Stimulated activated CD8-positive, alpha-beta memory T cell treated with anti-CD3 and anti-CD28 coated beads, Interleukin-15, amount 100 ng/mL, for 1 hour (primary cell): ENCODE measurements at regions not wholly inside any gene's neighbourhood (a gene's known extent, or its start where the extent isn't known, plus 50 kb on each side); places are given as distances from the start of the nearest gene placed in this dataset.
"Not testable (repeated sequence)": the region's sequence is repeated elsewhere in the genome, so short reads cannot be mapped to it uniquely, and the experiment has no call there.

Experiments used
- DNase-seq: peaks from one replicate; pipeline ENCODE4 v3.0.0-alpha.2; 2020; ENCODE audit warnings: low read depth

DNA sequence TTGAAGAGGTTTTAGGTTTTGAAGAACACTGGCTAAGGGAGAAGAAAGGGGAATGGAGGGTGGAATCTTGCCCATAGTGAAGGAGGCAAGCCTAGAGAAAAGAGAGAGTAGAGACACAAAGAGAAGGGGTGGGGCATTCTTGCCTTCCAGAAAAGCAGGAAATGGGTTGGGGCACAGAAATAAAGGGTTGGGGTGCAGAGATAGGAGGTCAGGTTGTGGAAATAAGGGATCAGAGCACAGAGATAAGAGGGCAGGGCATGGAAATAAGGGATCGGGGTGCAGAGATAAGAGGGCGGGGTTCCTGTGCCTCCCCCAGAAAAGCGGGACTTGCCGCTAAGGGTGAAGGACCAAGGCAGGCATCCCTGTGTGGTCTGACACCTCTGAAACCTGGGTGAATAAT lies 69.9 kb downstream of the ALG1L2 start:
- not testable (repeated sequence) for DNase-seq

DNA sequence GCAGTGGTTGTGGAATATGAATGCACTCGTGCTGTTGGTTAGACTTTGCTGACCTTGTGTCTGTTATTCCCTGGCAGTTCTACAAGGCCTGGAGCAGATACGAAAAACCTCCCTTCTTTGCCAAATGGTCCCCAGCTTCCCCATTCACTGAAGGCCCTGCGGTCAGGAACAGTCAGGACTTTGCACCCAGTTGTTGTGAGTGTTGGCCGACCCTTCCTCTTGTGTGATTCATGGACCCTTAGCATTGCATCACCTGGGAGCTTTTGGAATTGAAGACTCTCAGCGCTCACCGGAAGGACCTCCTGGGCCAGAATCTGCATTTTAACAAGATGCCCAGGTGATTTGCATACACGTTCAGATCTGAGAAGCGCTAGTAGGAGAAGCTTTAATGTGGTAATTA lies 71.6 kb downstream of the ALG1L2 start:
- not testable (repeated sequence) for DNase-seq

DNA sequence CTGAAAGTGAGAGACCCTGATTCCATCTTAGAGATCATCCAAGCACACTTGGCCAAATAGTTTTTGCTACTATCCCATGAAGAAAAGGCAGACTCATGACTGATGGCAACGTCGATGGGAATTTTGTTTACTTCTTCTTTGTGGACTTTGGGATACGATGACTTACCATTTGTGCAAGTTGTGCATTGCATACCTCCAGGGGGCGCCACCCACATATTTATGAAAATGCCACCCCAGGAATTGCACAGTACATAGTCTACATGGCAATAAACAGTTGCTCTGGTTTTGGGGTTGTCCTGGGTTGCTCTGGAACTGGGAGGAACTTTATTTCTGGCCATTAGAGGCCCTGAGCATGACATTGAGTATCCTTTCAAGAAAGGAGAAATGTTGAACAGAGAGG lies 73.8 kb downstream of the ALG1L2 start:
- not testable (repeated sequence) for DNase-seq

DNA sequence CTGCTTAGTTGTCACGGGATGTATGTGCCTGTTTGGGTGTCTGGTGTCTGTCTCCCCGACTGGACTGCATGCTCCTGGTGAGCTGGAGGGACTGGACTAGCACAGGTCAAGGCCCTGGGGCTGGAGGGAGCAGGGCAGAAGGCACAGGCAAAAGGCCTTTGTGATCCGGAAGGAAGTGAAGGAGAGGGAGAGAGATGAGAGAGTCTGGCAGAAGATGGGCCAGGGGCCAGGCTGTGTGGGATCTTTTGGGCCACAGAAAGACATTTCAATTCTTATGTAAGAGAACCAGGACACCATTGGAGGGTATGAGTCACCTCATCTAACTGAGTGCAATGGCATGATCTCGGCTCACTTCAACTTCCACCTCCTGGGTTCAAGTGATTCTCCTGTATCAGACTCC lies 85.2 kb downstream of the ALG1L2 start:
- DNase-seq, result not testable (repeated sequence)

DNA sequence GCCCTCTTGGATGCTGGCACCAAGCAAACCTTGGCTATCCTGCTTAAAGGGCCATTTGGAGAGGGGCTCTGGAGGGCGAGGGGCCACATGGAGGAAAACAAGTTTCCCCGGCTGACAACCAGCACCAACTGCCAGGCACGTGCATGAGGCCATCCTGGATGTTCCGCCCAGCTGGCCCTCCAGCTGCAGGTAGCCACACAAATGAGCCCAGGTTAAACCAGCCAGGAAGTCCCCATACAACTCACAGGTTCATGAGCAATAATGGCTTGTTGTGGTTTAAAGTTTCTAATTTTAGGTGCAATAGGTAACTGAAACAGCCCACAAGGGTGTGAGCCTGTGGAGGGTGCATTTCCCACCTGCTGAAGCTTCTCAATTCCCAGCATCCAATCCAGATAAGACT lies 93.6 kb downstream of the ALG1L2 start:
- not testable (repeated sequence) for DNase-seq

DNA sequence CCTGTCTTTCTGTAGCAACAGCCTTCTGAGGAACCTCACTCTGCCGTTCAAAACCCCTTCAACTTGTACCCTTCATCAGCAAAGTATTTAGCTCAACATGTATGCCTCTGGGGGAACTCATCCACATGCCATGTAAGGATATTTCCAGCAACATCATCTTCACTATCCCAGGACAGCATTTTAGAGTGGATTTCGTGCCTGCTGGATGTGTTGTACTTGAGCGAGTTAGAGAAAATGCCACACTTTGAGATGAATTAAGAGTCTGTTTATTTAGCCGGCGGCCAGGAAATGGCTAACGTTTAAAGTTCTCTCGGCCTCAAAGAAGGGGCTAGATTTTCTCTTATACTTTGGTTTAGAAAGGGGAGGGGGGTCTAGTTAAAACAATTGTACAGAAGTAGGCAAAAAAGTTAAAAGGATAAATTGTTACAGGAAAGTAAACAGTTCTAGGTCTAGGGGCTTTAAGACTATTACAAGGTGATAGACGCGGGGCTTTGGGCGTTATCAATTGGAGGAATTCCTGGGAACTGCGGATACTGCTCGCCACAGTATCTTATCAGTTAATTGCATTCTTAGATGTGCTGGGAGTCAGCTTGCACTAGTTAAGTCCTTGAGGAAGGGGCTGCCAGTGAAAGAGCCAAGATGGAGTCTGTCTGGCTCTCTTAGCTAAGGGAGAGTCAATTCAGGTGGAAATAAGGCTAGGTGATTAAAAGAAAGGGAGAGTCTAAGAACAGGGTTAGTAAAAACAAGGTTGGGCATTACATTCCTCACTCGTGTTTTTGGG lies 95.0 kb downstream of the ALG1L2 start:
- not testable (repeated sequence) for DNase-seq

DNA sequence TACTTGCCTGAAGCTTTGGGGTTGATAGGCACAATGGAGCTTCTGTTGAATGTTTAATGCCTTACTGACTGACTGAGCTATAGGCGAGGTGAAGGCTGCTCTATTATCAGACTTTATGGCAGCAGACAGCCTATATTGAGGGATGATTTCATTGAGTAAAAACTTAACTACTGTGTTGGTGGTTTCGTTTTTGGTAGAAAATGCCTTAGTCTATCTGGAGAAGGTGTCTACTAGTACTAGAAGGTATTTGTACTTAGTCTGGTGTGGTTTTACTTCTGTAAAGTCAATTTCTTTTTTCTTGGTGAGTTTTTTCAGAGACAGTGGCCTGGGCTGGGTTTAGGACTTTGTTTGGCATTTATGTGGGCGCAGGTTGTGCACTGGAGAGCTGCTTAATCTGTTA lies 97.2 kb downstream of the ALG1L2 start:
- DNase-seq, result not testable (repeated sequence)

DNA sequence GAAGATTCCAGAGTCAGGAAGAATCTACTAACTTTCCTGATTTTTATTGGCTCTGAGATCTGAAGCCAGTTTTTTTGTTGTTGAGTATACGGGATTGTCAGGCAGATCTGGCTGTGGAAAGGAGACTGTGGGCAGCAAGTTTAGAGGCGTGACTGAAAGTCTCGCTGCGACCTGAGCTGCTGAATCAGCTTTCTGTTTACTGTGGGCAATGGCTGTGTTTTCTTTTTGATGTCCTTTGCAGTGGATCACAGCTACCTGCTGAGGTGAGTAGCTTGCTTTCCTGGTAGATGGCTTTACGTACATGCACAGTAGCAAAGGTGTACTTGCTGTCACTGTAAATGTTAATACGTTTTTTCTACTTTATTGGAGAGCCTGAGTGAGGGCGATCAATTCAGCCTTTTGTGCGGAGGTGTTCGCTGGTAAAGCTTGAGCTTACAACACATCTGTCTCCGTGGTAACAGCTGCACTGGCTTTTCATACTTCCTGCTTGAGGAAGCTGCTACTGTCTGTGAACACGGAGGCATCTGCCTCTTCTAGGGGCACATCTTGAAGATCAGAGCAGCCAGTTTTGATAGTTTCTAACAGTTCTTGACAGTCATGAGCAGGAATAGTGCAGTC lies 97.8 kb downstream of the ALG1L2 start:
- peak; percentile 26 for DNase-seq

DNA sequence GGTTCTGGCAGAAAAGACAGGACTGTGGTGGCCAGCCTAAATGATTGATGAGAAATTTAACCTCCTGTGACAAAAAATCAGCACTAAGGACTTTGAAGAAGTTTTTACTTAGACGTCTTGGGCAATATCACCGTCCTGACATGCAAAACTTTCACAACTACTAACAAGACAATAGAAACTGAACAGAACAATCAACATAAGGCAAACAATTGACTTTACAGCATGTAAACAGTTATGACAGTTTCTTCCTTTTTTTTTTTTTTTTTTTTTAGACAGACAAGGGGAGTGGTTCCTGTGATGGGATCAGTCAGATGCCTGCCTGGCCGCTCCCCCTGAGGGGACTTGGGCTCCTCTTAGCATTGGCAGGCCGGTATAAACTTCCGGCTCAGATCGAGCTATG lies 100.8 kb downstream of the ALG1L2 start:
- DNase-seq, result not testable (repeated sequence)

DNA sequence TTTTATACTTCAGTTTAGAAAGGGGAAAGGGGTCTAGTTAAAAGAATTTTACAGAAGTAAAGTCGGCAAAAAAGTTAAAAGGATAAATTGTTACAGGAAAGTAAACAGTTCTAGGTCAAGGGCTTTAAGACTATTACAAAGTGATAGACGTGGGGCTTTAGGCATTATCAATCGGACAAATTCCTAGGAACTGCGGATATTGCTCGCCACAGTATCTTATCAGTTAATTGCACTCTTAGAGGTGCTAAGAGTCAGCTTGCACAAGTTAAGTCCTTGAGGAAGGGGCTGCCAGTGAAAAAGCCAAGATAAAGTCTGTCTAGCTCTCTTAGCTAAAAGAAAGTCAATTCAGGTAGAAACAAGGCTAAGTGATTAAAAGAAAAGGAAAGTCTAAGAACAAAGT lies 102.1 kb downstream of the ALG1L2 start:
- not testable (repeated sequence) for DNase-seq

DNA sequence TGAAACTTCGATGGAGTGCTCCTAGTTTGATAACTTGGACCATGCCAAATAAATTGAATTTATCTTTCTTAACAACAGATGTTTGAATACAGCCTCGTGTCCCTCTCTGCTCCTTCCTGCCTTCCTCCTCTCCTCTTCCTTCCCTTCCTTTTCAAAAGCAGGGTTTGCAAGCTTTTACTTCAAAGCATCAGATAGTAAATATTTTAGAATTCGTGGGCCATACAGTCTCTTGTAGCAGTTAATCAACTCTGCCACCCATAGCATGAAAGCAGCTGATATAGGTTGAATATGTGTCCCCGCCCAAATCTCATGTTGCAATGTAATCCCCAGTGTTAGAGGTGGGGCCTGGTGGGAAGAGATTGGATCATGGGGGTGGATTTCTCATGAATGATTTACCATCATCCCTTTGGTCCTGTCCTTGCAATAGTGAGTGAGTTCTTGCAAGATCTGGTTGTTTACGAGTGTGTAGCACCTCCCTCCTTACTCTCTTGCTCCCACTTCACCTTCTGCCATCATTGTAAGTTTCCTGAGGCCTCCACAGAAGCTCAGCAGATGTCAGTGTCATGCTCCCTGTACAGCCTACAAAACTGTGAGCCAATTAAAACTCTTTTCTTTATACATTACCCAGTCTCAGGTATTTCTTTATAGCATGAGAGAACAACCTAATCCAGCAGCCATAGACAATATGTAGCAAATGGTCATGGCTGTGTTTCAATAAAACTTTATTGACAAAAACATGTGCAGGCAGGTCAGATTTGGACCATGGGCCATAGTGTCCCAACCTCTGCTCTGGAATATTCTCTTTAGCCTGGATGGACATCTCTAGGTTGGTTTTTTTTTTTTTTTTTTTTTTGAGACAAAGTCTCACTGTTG lies 102.8 kb downstream of the ALG1L2 start:
- DNase-seq, result not testable (repeated sequence)

DNA sequence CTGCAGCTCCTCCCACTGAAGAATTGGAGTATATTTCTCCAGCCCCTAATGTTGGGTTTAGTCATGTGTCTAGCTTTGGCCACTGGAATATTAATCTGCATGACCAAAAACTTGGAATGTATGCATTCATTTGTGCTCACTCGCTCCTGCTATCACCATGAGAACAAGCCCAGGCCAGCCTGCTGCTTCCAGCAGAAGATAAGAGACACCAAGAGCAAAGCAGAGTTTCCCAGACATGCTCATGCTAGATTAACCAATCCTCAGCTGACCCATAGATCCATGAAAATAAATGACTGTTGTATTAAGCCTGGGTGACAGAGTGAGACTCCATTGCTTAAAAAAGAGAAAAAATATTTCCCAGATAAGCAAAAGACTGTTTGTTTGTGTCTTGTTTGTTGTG lies 119.6 kb downstream of the ALG1L2 start:
- DNase-seq, result not testable (repeated sequence)

DNA sequence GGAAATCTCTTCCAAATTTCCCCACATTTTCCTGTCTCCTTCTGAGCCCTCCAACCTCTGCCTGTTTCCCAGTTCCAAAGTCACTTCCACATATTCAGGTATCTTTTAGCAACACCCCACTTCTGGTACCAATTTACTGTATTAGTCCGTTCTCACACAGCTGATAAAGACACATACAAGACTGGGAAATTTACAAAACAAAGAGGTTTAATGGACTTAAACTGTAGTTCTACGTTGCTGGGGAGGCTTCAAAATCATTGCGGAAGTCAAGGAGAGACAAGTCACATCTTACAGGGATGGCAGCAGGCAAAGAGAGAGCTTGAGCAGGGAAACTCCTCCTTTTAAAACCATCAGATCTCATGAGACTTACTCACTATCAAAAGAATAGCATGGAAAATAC lies 122.0 kb downstream of the ALG1L2 start:
- DNase-seq, result not testable (repeated sequence)

DNA sequence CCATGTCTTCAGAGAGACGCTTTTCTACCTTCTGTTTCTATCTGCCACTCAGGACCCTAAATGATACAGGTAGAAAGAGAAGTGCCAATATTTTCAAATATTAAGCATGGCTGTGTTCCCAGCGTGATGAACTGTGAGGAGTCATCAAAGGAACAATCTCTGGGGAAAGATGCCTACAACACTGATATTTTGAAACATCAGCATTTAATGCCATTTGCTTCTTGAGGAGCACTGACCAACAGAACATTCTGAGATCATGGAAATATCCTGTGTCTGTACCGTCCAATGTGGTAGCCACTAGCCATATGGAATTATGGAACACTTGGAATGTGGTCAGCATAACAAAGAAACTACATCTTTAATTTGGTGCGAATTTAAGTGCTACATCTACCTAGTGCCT lies 117.9 kb upstream of the COL6A5 start:
- DNase-seq, result no peak

DNA sequence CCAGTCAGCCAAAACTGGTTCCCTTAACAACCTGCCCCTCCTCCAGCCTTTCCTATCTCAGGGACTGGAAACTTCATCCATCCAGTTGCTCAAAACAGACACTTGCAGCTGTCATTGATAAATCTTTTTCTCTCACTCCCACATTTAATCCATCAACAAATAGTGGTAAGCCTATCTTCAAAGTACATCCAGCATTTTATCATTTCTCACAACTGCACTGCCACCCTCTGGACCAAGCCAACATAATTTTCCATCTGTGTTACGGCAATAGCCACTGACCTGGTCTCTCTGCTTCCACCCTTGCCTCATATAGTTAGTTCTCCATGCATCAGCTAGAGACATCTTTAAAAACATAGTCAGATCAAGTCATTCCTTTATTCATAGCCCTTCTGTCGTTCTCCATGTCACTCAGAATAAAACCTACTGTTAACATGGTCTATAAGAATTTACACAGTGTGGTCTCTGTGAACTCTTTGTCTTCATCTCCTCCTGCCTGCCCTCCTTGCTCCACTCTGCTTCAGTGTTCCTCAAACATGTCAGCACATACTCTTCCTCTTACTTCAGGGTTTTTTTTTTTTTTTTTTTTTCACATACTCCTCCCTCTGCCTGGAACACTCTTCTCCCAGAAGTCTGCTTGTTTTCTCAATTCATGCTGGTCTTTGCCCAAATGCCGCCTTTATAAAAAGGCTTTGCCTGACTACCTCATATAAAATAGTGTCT lies 102.5 kb upstream of the COL6A5 start:
- no peak for DNase-seq

DNA sequence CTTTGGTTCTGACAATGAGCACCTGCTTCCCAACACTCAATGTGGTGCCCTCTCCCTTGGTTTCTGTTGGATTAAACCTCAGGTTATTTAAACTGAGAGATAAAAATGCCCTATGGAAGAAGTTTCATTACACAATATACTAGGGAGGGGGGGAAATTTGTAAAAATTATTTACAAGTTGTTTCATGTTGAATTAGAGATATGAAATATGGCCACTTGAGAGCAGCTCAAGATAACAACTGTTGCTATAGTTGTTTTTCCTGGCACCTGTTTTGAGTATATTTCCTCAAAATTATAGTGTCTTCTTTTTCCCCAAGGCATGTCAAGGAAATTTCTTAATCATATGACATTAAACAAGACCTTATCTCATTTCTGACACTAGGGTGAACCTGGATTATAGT lies 101.7 kb upstream of the COL6A5 start:
- no peak for DNase-seq

DNA sequence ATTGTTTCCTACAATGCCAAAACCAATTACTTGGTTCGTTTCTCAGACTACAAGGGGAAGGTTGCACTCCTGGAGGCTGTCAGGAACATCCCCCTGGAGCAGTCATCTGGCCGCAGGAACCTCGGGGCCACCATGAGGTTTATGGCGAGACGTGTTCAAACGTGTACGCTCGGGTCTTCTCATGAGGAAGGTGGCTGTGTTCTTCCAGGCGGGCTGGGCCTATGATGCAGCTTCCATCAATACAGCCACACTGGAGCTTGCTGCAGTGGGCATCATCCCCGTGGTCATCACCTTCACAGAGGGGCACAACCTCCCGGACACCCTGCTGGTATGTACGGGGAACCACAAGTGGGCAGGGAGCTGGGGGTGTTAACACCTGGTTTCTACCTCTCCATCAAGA lies 94.5 kb upstream of the COL6A5 start:
- no peak for DNase-seq

DNA sequence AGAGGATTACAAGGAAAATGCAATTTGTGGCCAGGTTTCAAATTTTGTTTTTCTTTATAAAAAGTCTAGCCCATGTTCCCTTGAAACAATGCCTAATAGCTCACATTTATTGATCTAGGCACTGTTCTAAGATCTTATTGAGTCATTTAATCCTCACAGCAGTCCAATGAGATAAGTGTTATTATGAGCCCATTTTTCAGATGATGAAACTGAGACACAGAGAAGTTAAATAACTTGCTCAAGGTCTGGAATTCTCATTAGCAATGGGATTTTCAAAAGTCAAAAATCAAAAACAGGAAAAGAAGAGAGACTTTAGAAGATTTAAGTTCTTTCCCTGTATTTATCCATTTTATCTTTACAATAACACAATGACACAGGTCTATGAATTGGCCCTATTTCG lies 90.0 kb upstream of the COL6A5 start:
- DNase-seq, result no peak

DNA sequence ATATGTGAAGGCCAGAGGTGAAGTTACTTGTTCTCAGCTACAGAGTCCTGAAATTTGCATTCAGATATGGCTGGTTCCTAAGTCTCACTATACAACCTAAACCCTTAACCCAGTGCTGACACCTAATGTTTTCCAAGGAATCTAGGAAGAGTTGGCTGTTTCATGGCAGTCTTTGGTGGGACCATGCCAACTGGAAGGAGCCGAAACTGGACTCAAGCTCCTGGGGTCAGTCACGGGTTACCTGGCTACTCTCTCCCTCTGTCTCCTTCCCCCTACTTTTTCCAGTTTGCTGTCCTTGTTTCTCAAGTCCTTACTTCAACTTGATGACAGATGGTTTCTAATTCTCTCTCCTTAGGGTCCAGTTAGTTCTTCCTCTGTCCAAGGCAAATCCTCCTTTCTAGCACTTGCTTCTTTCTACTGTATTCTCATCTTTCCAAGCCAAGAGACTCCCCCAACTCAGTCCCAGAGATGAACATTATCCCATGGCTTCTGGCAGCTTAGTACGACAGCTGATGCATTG lies 88.6 kb upstream of the COL6A5 start:
- DNase-seq, result no peak

DNA sequence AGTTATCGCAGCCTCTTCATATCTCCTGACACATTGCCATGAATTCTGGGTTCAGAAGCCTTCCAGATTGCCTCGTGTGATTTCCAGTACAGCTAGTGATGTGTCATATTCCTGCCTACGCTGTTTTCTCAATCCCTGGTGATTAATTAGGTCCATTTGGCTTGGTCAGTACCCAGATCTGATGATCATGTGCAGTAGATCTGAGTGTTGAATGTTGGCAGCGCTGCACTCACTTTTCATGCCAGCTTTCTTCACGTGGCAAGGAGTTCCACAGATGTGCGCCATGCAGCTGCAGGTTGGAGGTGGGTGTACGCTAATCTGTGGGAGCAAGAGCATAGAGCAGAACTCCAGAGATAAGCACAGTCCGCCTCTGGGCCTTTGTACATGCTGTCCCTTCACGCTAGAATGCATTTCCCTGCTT lies 86.9 kb upstream of the COL6A5 start:
- no peak for DNase-seq

DNA sequence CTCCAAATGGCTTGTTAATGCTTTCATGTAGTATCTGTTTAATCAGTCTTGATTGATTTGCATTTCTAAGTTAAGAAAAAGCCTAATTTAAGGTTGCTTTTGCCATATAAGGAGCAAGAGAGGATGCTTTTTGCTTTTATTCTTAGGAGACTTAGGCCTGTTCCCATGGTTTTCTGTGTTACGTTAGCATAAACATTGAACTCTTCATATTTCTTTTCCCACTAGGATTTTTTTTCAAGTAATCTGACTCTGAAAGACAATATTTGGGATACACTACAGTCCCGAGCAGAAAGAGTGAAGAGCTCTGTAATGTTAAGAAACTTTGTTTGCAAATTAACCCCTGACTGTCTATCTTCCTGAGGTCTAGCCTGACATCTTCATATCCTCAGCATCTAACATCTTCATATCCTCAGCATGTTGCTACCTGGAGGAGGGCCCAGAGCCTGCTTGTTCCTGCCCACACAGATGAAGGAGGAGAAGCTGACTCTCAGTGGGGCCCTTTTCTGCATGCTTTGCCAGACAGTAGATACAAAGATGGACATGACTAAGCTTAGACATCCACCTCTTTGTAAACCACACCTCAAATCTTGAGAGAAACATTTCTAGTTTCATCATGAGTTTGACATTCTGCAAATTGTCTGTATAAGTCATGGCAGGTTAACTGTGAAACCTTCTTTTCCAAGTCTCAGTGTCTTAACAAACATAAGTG lies 86.2 kb upstream of the COL6A5 start:
- DNase-seq, result no peak
